Neural progenitor cell (in vitro differentiated cells): ENCODE measurements at regions not wholly inside any gene's neighbourhood (a gene's known extent, or its start where the extent isn't known, plus 50 kb on each side); places are given as distances from the start of the nearest gene placed in this dataset.
A peak's percentile ranks its signal among the peaks of the same experiment; 100 is the strongest.

ENCODE experiments used
- DNase-seq: peaks from one replicate; pipeline ENCODE4 v3.0.0-alpha.2; 2016; ENCODE audit warnings: low spot score
- H2AFZ ChIP-seq: fragments of 200-600 bp; sonication (generic); replicated peaks from 2 replicates; pipeline ENCODE4 v1.6.1; 2016; ENCODE audit warnings: antibody characterized with exemption
- H3F3A ChIP-seq: fragments of 200-600 bp; sonication (generic); 2 replicates; pipeline ENCODE4 v1.6.1; 2016; ENCODE audit warnings: antibody characterized with exemption, low read depth
- H3K27ac ChIP-seq: fragments of 200-600 bp; sonication (generic); 2 replicates; pipeline ENCODE4 v1.5.1; 2016; ENCODE audit warnings: mild to moderate bottlenecking
- H3K27me3 ChIP-seq: fragments of 200-600 bp; sonication (generic); 2 replicates; pipeline ENCODE4 v1.6.1; 2016; ENCODE audit warnings: mild to moderate bottlenecking, moderate library complexity
- H3K36me3 ChIP-seq: fragments of 200-600 bp; sonication (generic); 2 replicates; pipeline ENCODE4 v1.5.1; 2016
- H3K4me1 ChIP-seq: fragments of 200-600 bp; sonication (generic); 2 replicates; pipeline ENCODE4 v1.6.1; 2016; ENCODE audit warnings: mixed run types
- H3K4me2 ChIP-seq: fragments of 200-600 bp; sonication (generic); 2 replicates; pipeline ENCODE4 v1.6.1; 2016
- H3K4me3 ChIP-seq: fragments of 200-600 bp; sonication (generic); 2 replicates; pipeline ENCODE4 v1.5.1; 2016
- H3K79me2 ChIP-seq: fragments of 200-600 bp; sonication (generic); 2 replicates; pipeline ENCODE4 v1.6.1; 2016; ENCODE audit warnings: low read depth
- H3K9ac ChIP-seq: fragments of 200-600 bp; sonication (generic); 2 replicates; pipeline ENCODE4 v1.6.1; 2016
- H3K9me3 ChIP-seq: fragments of 200-600 bp; sonication (generic); 2 replicates; pipeline ENCODE4 v1.5.1; 2016; ENCODE audit warnings: low read depth
- H4K20me1 ChIP-seq: fragments of 200-600 bp; sonication (generic); 2 replicates; pipeline ENCODE4 v1.6.1; 2016; ENCODE audit warnings: low read depth
- H3K27ac Mint-ChIP-seq: 3 replicates; pipeline ENCODE4 v1.8.0; 2021; ENCODE audit warnings: mixed read lengths
- H3K27me3 Mint-ChIP-seq: 2 replicates; pipeline ENCODE4 v1.8.0; 2022; ENCODE audit warnings: low read depth, mild to moderate bottlenecking, inconsistent platforms, moderate library complexity, mixed read lengths; ENCODE audit not compliant: insufficient read depth
- H3K36me3 Mint-ChIP-seq: 3 replicates; pipeline ENCODE4 v1.8.0; 2021; ENCODE audit warnings: mixed read lengths
- H3K4me1 Mint-ChIP-seq: 3 replicates; pipeline ENCODE4 v1.8.0; 2021; ENCODE audit warnings: mixed read lengths
- H3K4me3 Mint-ChIP-seq: 3 replicates; pipeline ENCODE4 v1.8.0; 2021; ENCODE audit warnings: mild to moderate bottlenecking, moderate library complexity, mixed read lengths
- H3K9me3 Mint-ChIP-seq: 3 replicates; pipeline ENCODE4 v1.8.0; 2020; ENCODE audit warnings: mixed read lengths
- EZH2 ChIP-seq: fragments of 200-600 bp; sonication (generic); IDR thresholded peaks from 2 replicates; pipeline ENCODE4 v1.6.1; 2017; ENCODE audit warnings: antibody characterized with exemption, mild to moderate bottlenecking, moderate library complexity
- EZH2phosphoT487 ChIP-seq: fragments of 200-600 bp; sonication (generic); IDR thresholded peaks from 2 replicates; pipeline ENCODE4 v1.6.1; 2017; ENCODE audit warnings: antibody characterized with exemption
- TF ChIP-seq, protein P1 (sequence below): fragments of 200-600 bp; sonication (generic); IDR thresholded peaks from 2 replicates; pipeline ENCODE4 v1.5.1; 2017; ENCODE audit warnings: antibody characterized with exemption, mild to moderate bottlenecking

DNA sequence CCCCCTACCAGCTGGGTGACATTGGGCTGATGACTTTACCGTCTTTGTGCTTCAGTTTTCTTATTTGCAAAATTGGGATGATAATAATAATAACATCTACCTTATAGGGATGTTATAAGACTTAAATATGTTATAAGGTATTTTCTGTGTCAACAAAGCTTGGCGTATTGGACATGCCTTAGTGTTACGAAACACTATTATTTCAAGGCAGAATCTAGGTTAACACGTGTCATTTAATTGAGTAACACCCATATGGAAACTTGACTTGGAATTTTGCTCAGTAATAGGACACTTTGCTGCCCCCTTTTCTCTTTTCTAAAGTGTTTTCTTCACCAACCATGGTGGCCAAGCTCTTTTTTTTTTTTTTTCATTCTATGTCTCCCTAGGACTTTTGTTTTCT is 294.2 kb upstream of the SALL1 start:
- no peaks in the 10 kb centered on the region for H3K36me3 ChIP-seq
- no peak overlapping the region for H3K27ac ChIP-seq
- no peak overlapping the region for H3K4me2 ChIP-seq
- no peak overlapping the region for H3K4me3 Mint-ChIP-seq
- no peak overlapping the region for H3K9ac ChIP-seq
- DNase-seq, result no peak
- H3F3A ChIP-seq, result peaks cover 26% of the 10 kb centered on the region
- no peak for TF ChIP-seq EZH2phosphoT487
- no peak for TF ChIP-seq EZH2
- TF ChIP-seq, protein P1, sequence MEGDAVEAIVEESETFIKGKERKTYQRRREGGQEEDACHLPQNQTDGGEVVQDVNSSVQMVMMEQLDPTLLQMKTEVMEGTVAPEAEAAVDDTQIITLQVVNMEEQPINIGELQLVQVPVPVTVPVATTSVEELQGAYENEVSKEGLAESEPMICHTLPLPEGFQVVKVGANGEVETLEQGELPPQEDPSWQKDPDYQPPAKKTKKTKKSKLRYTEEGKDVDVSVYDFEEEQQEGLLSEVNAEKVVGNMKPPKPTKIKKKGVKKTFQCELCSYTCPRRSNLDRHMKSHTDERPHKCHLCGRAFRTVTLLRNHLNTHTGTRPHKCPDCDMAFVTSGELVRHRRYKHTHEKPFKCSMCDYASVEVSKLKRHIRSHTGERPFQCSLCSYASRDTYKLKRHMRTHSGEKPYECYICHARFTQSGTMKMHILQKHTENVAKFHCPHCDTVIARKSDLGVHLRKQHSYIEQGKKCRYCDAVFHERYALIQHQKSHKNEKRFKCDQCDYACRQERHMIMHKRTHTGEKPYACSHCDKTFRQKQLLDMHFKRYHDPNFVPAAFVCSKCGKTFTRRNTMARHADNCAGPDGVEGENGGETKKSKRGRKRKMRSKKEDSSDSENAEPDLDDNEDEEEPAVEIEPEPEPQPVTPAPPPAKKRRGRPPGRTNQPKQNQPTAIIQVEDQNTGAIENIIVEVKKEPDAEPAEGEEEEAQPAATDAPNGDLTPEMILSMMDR, result no peak
- H3K9me3 ChIP-seq, result no peaks in the 10 kb centered on the region
- H2AFZ ChIP-seq, result no peak overlapping the region
- peaks cover 50% of the 10 kb centered on the region for H3K4me1 ChIP-seq
- no peak overlapping the region for H3K27ac Mint-ChIP-seq
- no peaks in the 10 kb centered on the region for H3K36me3 Mint-ChIP-seq
- peaks cover 4% of the 10 kb centered on the region for H3K27me3 Mint-ChIP-seq
- no peak overlapping the region for H3K4me3 ChIP-seq
- no peaks in the 10 kb centered on the region for H4K20me1 ChIP-seq
- H3K9me3 Mint-ChIP-seq, result no peaks in the 10 kb centered on the region
- no peaks in the 10 kb centered on the region for H3K79me2 ChIP-seq
- H3K4me1 Mint-ChIP-seq, result peaks cover 51% of the 10 kb centered on the region
- H3K27me3 ChIP-seq, result no peaks in the 10 kb centered on the region

DNA sequence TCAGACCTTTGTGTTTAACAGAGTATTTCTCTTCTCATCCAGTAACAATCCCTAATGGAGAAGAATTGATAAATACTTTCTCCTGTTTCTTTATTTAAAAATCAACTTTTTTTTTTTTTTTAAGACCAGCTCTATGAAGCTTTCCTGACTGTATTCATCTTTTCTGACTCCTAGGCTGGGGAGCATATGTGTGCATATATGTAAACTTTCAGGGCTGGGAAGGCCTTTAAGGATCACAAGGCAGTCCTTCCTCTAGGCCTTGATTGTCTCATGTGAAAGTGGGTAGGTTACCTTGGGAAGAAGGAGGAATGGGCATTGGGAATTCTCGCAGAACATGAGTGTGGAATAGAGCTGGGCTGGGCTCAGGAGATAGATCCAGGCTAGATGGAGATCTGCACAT is 292.9 kb upstream of the SALL1 start:
- peaks cover 4% of the 10 kb centered on the region for H3K27me3 Mint-ChIP-seq

DNA sequence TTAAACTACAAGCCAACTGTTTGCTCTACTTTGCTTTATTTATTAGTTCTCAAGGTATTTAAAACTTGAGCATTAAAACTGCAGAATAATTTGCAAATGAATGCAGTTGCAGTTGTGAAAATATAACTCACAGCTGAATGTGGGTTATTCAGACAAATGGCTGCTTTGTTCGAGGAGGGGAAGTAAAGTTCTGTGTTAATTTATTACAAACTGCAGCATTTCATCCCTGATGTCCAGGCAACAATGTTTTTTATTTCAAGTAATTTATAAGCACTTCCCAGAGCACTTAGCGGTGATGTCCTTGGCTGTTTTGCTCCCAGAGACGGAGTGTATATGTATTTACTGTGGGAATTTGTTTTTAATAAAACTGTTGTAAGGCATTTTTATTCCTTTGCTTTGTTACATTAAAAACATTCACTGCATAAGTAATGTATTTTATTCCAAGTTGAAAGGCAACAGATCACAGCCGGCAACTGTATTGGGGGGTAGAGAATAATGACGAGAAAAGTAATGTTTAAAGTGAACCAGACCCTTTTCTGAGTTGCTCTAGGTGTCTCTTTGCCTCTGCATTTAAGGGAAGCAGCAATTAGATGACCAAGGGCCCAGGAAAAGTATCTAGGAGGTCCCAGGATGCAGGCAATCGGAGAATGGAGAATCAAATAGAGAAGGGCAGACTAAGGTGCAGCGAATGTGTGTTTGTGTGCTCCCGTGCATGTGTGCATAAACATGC is 291.2 kb upstream of the SALL1 start:
- Histone ChIP-seq H3K9ac (no peak overlapping the region), H3F3A (peaks cover 25% of the 10 kb centered on the region), H2AFZ (peak overlapping the region; percentile 15), H3K79me2 (no peaks in the 10 kb centered on the region), H3K9me3 (no peaks in the 10 kb centered on the region), H4K20me1 (no peaks in the 10 kb centered on the region), H3K4me1 (peaks cover 50% of the 10 kb centered on the region), H3K4me2 (peak overlapping the region; percentile 75), H3K36me3 (no peaks in the 10 kb centered on the region), H3K27me3 (no peaks in the 10 kb centered on the region), H3K27ac (peak overlapping the region; percentile 60), H3K4me3 (no peak overlapping the region)
- H3K27me3 Mint-ChIP-seq, result peaks cover 2% of the 10 kb centered on the region
- H3K9me3 Mint-ChIP-seq, result no peaks in the 10 kb centered on the region
- peak overlapping the region; percentile 26 for H3K27ac Mint-ChIP-seq
- TF ChIP-seq EZH2phosphoT487, result no peak
- TF ChIP-seq, protein P1, result no peak
- no peak for TF ChIP-seq EZH2
- no peak overlapping the region for H3K4me3 Mint-ChIP-seq
- no peaks in the 10 kb centered on the region for H3K36me3 Mint-ChIP-seq
- peaks cover 54% of the 10 kb centered on the region for H3K4me1 Mint-ChIP-seq
- no peak for DNase-seq

More for the DNA sequence above, 292.9 kb upstream of the SALL1 start:
- H3K79me2 ChIP-seq, result no peaks in the 10 kb centered on the region
- no peaks in the 10 kb centered on the region for H3K9me3 ChIP-seq
- DNase-seq, result no peak
- H3K27ac ChIP-seq, result no peak overlapping the region
- no peak overlapping the region for H2AFZ ChIP-seq
- no peak overlapping the region for H3K4me3 ChIP-seq
- no peak overlapping the region for H3K4me3 Mint-ChIP-seq
- no peak for TF ChIP-seq EZH2phosphoT487
- TF ChIP-seq, protein P1, result no peak
- TF ChIP-seq EZH2, result no peak
- peak overlapping the region; percentile 44 for H3K27ac Mint-ChIP-seq
- no peaks in the 10 kb centered on the region for H3K36me3 ChIP-seq
- no peak overlapping the region for H3K4me2 ChIP-seq
- peaks cover 51% of the 10 kb centered on the region for H3K4me1 Mint-ChIP-seq
- H3K27me3 ChIP-seq, result no peaks in the 10 kb centered on the region
- H3K9me3 Mint-ChIP-seq, result no peaks in the 10 kb centered on the region
- no peak overlapping the region for H3K9ac ChIP-seq
- H3F3A ChIP-seq, result peaks cover 24% of the 10 kb centered on the region
- H4K20me1 ChIP-seq, result no peaks in the 10 kb centered on the region
- H3K36me3 Mint-ChIP-seq, result no peaks in the 10 kb centered on the region
- H3K4me1 ChIP-seq, result peaks cover 51% of the 10 kb centered on the region
